CD4-positive, alpha-beta T cell treated with Interleukin-6 for 4 hours (primary cell): ENCODE measurements at regions not wholly inside any gene's neighbourhood (a gene's known extent, or its start where the extent isn't known, plus 50 kb on each side); places are given as distances from the start of the nearest gene placed in this dataset.
"Not testable (repeated sequence)": the region's sequence is repeated elsewhere in the genome, so short reads cannot be mapped to it uniquely, and the experiment has no call there.

Experiments
- DNase-seq: peaks from one replicate; pipeline ENCODE4 v3.0.0-alpha.2; 2020; ENCODE audit warnings: mixed read lengths

DNA sequence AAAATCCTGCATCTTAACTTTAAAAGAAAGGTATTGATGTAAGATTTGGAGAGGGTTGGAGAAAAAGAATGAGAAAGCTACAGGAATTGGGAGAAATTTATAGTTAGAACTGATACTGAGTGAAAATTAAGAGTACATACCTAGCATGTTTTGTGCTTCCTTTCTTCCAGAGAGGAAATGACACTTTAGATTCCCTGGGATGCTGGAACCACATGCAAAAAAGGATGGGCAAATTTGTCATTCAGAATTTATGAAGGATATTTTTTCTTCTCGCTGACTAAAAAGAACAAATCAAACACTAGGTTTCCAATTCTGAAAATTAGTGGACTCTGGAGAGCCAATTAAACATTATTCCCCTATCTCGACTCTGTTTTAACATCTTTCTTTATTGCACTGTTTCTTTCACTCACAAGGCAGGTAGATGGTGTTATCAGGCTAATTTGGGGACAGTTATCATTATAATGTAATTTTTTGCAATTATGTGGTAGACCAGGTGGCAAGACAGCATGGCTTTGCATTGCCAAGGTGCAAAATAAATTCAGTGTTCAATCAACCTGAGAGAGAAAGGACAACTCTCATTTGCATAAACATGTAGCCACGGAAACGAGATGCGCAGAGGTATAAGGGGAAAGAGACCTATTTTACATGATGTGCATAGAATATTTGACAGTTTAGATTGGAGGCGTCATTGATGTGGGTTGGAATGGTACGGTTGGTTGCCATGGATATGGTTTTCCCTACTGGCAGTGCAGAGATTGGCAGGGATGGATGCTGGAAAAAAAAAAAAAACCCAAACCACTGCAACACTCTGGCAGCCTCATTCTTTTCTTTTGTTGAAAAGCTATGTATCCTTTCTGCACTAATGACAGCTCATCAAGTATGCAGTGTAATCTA lies 320.4 kb upstream of the CCNH start:
- no peak for DNase-seq

DNA sequence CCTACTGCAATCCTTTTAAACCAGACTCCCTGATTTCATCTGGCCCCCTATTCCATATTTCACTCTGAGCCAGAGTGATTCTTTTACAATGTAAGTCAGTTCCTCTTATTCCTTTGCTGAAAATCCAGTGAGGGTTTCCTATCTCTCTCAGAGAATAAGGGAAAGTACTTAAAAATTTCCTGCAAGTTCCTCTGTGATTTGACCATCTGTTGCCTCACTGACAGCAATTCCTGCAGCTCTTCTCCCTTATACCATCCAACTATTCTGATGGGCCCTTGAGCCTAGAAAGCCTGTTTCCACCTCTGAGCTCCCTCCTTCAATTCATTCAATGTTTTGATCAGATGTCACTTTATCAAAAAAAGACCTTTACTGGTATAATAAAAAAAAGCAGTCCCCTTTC lies 317.1 kb upstream of the CCNH start:
- no peak for DNase-seq

DNA sequence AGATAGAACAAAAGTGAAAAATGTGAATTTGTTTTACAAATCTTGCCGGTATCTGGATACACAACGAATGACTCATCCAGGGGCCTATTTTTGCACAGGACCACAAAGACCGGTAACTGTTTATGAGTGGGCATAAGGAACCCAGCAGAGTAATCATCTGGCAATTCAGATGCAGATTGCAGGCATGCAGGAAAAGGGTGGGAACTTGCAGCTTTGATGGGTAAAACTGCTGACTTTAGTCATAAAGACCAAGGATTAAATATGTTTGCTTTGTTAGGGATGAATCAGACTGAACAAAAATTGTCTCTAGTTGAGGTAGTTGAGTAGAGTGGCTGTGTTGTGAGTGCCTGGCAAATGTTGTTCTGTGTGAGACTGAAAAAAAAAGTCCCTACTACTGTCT lies 309.6 kb upstream of the CCNH start:
- DNase-seq, result no peak

DNA sequence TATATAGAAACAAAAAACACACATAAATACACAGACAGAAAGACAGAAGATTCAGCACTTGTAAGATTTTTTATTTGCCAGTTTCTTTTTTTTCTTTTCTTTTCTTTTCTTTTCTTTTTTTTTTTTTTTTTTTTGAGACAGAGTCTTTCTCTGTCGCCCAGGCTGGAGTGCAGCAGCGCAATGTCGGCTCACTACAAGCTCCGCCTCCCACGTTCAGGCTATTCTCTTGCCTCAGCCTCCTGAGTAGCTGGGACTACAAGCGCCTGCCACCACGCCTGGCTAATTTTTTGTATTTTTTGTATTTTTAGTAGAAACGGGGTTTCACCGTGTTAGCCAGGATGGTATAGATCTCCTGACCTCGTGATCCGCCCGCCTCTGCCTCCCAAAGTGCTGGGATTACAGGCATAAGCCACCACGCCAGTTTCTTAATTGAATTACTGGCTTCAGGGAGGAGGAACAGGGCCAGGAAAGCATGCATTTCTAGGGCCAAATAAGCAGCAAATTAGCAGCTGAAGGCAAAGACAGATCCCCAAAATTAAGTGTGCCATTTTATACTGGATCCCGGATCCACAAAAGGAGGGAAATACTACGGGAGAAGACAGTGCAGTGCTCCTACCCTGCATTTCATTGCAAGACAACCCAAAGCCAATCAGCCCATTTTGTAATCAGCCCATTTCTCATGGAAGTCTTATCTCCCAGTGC lies 305.6 kb upstream of the CCNH start:
- not testable (repeated sequence) for DNase-seq

DNA sequence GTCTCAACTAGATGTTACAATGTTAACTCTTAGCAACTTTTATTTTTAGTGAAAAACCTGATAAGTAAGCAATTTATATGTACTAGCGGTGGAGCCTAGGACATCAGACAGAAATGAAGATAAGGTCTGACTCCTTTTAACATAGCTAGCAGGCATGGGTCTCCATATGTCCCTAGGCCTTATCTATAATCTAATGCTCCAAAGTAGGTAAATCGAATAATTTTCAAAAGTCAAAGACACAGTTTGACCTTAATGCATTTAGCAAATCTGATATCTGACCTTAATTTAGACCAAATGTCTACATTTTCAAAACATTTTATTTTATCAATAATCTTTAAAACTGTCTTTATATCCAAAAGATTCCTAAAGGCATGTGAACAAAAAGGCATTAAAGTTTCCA lies 305.0 kb upstream of the CCNH start:
- no peak for DNase-seq

DNA sequence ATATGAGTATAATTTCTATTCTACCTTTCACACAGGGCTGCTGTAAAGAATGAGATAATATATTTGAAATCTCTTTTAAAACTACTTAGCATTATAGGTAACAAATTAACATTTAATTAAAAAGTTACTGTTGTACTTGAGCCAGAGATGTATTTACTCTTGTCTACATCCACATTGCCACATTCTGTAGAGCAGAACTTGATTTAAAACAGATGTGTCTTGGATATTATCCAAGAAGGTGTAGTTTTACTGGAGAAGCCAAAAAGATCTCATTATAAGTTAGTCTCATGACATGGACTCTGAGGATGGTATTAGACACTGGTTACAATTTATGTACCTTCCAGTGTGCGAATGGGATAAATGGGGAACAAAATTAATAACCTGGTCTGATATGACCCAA lies 293.1 kb upstream of the CCNH start:
- DNase-seq, result no peak

DNA sequence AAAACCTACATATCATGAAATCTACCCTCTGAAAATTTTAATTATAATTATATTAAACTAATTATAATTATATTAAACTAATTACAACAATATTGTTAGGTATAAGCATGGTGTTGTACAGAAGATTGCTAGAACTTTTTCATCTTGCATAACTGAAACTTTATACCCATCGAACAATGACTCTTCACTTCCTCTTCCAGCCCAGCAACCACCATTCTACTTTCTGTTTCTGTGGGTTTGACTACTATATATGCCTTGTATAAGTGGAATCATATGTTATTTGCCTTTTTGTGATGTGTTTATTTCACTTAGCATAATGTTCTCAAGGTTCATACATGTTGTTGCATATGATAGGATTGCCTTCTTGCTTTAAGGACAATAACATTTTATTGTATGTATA lies 274.2 kb upstream of the CCNH start:
- no peak for DNase-seq

DNA sequence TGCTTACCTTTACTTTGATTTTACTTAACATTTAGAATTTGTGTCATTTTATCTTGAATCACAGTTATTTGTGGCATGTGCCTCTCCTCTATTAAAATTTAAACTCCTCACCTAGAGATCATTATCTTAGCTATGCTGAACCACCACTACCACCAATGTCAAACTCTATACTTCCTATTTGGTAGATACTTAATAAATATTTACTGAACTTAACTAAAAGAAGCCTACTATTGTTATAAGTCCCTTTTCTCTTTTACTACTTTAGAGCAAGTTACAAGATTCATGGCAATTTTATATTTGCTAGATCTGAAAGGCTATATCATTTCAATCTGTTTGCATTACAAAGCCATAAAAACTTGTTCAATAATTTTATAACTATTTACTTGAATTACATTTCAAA lies 273.3 kb upstream of the CCNH start:
- no peak for DNase-seq

DNA sequence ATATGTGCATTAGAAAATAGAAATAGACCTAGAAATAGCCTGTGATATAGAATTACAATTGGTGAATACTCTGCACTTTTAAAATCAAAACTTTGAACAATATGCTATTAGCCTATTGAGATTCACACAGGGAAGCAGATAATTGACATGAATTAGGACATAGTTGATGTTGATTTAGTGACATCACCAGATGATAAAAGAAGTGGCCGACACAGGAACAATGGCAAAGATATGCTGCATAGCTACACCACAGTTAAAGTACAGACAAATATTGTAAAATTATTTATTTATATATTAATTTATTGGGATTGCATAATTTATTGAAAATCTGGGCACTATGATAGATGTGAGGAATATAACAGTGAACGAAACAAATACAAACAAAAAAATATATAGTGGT lies 261.5 kb upstream of the CCNH start:
- no peak for DNase-seq

DNA sequence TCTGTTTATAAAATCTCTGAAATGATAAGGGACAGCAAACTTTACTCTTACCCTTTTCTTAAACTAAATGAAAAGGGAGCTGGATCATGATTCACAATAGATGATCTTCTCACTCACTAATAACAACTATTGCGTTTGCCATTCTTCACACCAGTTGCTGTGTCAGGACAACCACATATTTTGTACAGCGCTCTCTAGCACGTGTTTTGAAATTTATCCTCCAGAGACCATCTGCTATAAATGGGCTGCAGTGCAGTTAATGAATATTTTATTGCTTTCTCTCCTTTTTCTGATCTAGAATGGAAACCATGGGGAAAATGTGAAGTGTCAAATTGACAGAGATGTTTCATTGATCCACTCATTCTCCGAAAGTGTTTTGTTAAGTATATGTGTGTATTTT lies 258.4 kb upstream of the CCNH start:
- DNase-seq, result no peak

DNA sequence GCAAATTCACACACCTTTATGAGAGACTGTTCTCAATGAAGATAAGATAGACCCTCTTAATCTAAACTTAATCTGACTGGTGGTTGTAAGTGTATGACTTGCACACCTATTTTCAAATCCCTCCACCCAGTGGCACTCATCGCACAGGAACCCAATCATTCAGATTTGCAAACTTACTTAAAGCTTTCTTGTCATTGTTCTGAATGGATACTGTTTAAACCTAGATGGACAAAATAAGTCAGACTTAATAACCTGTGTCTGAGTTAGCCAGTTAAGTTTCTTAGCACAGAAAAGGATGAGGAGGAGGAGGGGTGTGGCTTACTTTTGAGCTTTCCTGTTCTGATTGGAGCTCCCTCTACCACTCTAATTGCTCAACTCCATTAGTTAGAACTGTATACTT lies 252.4 kb upstream of the CCNH start:
- DNase-seq, result no peak

DNA sequence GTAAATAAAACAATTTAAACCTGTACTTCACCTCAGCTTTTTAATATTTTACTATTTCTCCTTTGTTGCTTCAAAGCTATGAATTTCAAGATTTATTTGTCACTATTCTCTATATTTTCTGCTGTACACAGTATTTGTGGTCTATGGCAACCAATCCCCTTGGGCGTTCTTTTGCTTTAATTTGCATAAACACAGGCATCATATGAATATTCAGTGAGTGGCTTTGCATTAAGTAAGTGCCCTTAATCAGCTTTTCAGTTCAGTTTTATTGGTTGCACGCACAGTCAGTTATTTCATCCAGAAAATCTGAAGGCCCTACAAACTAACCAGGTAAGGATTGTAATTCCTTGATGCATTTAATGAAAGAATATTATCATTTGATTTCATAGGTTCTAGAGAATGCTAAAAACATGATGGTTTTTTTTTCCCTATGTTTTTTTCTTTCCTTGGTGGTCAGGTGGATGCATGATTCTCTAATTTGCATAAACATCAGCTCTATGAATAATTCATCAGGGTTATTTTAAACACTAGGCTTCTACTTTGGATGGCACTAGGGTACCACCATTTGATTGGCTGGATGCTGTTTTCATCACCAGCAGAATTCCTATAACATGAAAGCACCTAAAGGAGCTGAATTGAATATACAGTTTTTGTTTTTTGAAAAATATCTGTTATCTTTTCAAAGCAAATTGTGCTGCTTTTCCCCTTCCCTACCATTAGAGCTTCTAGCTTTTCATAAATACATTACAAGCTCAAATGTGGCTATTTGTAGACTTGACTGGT lies 249.2 kb upstream of the CCNH start:
- no peak for DNase-seq

DNA sequence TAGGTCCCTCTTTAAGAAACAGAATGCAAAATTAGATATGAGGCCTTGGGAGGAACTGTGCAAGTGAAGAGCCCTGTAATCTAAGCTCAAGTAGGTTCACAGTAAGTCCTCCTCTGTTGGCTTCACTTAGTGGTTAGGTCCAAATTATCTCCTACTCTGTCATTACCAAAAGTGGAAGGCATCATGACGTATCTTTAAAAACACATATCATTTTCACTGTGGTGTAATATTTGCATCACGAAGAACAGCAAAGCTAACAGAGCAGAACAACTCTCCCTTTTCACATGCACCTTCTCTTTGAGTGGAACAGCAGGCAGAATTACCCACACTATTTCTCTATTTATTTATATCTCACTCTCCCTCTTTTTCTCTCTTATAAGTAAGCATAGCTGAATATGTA lies 240.5 kb upstream of the CCNH start:
- no peak for DNase-seq

DNA sequence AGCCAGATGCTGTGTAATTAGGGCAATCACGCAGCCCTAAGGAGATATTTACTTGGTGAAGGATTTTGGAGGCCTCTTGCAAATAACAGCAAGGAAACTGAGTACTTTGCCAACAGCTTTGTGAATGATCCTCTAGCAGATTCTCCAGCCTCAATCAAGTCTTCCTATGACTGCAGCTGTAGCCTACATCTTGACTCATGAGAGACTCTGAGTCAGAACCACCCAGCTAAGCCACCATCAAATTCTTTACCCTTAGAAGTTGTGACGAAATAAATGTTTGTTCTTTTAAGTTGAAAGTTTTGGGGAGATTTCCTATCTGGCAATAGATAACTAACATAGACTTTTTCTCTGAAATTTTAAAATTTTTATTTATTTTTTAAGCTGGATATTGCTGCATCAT lies 237.6 kb upstream of the CCNH start:
- no peak for DNase-seq

DNA sequence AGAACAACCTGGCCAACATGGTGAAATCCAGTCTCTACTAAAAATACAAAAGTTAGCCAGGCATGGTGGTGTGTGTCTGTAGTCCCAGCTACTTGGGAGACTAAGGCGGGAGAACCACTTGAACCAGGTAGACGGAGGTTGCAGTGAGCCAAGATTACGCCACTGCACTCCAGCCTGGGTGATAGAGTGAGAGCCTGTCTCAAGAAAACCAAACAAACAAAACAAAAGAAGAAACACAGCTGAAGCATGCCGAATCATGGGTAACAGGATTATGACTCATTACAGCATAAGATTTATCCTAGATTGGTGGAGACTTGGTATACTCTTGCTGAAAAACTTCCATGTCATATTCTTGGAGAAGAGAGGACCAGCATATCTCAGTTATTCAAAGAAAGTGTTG lies 236.7 kb upstream of the CCNH start:
- DNase-seq, result no peak

DNA sequence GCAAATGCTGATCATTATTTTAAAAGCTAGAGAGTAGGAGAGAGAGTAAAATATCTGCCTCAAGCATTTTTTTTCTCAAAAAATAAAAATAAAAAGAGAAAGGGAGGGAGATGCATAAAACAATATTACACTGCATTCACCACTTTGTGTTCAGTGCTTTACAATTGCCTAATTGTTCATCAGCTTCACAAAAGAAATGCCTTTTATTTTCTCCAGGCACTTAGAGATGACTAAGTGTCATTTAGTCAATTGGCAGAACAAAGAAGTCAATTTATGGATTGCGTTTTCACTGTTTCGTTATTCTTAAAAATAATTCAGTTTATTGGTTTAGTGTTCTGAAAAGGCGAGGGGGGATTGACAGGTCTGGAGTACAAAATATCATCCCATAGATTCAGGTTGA lies 232.5 kb upstream of the CCNH start:
- DNase-seq, result no peak

DNA sequence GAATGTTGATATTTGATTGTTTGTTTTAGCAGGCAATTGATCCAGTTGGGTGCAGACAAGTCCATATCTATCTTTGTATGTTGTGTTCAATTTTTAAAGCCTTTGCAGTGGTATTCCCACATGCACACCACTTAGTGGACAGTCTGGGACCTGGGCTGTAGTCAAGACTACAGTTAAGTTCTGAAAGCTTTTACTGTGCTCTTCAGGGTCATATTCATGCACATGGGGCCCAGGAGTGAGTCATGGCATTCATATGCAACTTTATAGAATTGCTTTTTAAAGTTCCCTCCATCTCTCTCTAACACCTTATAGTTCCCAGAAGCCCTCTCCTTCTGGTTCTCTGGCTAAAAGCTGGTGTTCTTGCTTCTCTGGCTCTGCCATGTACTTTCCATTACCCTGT lies 228.2 kb upstream of the CCNH start:
- DNase-seq, result no peak

DNA sequence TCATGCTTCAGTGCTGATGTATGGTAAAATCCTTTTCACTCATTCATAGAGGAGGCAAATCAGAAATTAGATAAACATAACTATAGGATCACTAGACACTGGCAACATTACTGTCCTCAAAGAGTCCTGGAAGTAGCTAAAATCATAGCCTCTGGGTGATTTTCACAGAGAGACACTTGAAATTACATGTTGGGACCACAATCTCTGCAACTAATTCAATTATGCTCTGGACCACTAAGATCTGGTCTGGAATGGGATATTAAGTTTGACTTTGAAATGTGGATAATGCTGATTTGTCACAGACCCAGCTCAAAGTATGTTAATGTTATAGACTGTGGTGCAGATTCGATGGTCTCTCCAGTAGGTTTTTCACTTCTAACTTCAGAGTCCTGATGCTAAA lies 214.6 kb upstream of the CCNH start:
- no peak for DNase-seq

DNA sequence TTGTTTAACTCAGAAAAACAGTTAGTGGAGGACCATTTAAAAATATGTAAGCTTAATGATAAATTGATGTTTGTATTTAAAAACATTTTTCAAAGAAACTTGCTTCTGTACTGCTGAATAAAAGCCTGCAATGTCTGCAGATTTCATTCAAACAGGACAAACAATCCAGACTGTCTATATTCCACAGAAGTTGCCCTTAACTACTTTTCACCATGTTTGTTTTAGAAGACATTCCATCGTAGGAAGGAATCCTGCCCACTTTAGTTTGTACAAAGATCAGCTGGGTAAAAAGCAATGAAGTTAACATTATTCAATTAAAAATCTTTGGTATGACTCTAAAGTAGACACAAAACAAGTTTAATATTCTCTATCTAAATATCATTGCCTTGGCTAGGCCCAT lies 195.7 kb upstream of the CCNH start:
- no peak for DNase-seq

DNA sequence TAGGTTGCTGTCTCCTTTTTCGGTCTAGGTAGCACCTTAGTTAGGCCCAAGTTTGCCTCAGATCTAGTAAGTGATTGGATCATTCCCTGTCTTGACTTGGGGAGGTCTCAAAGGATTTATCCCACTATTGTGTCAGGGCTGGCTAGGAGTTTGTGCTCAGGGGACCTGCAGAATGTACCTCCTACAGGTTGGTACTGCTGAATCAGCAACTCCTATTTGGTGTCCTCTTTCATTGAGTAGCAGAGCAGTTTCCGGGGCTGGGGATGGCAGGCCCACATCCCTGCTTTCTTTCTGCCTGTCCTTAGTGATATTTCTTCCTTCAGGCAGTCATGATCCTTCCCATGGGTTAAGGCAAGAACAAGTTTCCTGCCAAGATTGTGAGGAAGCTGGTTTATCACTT lies 192.9 kb upstream of the CCNH start:
- DNase-seq, result no peak

DNA sequence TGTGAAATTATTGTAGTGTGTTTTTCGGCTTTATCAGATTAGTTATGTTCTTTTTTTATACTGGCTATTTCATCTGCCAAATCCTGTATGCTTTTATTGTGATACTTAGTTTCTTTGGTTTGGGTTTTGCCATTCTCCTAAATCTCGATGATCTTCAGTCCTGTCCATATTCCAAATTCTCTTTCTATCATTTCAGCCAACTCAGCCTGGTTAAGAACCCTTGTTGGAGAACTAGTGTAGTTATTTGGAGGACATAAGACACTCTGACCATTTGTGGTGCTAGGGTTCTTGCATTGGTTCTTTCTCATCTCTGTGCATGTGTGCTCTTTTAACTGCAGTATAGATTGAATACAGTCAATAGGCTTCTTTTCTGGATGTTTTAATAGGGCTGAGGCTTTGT lies 187.0 kb upstream of the CCNH start:
- DNase-seq, result no peak

DNA sequence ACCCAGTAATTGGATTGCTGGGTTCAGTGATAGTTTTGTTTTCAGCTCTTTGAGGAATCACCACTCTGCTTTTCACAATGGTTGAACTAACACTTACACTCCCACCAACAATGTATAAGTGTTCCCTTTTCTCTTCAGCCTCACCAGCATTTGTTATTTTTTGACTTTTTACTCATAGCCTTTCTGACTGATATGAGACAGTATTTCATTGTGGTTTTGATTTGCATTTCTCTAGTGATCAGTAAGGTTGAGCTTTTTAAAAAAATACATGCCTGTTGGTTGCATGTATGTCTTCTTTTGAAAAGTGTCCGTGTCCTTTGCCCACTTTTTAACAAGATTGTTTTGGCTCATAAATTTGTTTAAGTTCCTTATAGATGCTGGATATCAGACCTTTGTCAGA lies 185.7 kb upstream of the CCNH start:
- no peak for DNase-seq

DNA sequence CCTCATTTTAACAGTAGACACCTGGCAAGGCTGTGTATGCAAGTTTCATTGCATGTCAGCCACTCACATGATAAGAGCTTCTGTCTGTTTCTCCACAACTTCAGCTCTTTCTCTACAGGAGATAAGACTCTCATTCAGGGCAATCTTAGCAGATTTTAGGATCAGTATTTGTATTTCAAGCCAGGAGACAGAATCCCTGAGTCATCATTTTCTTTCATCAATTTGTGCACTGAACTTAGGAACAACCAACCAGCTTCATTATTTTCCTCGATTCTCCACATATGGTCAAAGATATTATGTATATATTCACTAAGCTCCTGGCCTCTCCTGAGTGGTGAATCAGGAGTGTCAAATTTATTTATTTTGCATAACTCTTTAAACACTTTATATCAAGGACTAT lies 181.8 kb upstream of the CCNH start:
- no peak for DNase-seq

DNA sequence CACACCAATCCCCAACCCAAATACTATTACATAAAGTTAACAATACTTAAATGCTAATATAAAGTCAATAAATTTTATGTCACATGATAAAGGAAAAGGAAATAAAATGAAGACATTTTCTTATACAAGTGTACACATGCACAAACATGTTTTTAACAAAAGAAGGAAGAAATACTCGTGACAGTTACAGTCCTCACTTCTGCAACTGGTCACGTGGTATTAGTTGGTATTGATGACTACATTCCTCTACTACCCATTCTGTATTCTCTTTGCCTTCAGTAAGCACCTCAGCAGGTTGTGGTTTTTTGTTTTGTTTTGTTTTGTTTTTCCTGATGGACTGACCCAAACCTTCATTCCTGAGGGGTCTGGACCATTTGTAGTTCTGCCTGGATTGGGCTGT lies 176.9 kb upstream of the CCNH start:
- DNase-seq, result no peak
